GM19438 (cell line): ENCODE measurements at regions not wholly inside any gene's neighbourhood (a gene's known extent, or its start where the extent isn't known, plus 50 kb on each side); places are given as distances from the start of the nearest gene placed in this dataset.
"Not testable (repeated sequence)": the region's sequence is repeated elsewhere in the genome, so short reads cannot be mapped to it uniquely, and the experiment has no call there.

ENCODE experiments used
- ATAC-seq: cut with Tn5 transposase; IDR thresholded peaks from one replicate; pipeline ENCODE4 v1.9.1; 2021; ENCODE audit warnings: low read depth; ENCODE audit not compliant: unreplicated experiment

DNA sequence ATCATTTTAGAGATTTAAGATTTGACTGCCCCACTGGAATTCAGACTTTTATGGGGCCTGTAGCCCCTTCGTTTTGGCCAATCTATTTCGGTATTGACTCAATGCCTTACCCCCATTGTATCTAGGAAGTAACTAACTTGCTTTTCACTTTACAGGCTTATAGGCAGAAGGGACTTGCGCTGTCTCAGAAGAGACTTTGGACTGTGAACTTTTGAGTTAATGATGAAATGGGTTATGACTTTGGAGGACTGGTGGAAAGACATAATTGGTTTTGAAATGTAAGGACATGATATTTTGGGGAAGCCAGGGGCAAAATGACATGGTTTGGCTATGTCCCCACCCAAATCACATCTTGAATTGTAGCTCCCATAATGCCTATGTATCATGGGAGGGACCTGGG is 463.0 kb upstream of the KLHL1 start:
- ATAC-seq: no peak

DNA sequence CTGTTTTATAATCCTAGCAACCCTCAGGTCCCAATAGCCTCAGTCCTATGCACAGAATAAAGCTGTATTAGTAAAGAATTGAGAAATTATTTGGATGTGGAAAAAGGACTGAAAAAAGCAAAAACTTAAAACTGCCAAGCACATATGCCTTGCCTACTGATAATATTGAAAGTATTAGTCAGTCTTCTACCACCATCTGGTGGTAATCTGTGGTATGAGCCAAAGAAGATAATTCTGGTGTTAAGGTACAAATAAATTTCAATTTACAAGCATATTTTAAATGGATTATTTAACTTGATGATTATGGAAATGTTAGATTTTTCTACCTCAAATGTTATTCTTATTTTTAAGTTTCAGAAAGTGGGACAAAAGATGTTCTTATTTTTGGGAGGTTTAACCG is 460.3 kb upstream of the KLHL1 start:
- ATAC-seq: no peak

DNA sequence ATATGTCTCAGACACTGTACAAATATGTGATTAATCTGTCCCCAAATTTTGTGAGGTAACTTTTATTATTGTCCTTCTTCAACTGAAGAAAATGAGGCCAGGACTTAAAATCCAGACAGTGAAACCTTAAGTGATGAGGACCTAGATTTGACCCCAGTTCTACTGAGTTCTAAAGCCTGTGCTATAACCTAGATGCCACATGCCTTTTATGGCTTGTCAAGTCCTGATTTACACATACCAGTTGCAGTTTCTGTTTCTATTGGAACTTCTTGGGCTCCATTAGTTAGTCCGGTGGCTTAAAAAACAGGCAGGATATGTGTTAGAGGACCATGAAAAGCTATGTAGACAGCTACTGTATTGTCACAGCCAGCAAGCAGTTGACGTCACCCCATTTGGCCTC is 436.5 kb upstream of the KLHL1 start:
- ATAC-seq: no peak

DNA sequence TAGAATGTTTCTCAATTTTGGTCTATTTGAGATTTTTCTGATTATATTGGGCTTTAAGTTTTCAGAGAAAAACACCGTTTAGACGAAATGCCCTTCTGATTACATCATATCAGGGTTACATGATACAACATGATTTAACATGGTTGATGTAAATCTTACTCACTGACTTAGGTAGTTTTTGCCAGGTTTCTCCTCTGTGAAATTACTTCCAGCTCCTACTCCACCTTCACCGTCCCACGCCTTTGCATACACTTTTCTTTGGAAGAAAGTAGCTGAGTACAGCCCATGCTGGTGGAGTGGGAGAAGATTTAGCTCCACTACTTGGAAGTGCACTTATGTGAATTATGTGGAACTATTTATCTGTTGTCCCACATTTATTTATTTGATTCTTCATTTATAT is 433.2 kb upstream of the KLHL1 start:
- no peak for ATAC-seq

DNA sequence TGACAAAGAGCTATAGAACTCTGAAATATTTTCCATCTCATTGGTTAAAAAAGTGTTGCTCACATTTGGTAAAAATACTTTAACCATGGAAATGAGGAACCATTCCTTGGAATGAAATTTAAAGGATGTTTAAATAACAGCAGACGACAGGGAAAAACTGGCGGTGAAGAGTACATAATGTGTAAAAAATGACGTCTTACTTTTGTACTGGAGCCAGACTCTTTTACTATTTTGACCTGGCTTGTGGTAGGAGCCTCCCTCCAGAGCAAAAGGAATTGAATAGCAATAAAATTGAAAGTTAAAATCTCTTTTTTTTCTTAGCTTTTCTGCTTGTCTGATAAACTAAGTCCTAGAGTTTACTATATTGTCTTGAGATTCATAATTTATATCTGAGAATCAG is 426.2 kb upstream of the KLHL1 start:
- no peak for ATAC-seq

DNA sequence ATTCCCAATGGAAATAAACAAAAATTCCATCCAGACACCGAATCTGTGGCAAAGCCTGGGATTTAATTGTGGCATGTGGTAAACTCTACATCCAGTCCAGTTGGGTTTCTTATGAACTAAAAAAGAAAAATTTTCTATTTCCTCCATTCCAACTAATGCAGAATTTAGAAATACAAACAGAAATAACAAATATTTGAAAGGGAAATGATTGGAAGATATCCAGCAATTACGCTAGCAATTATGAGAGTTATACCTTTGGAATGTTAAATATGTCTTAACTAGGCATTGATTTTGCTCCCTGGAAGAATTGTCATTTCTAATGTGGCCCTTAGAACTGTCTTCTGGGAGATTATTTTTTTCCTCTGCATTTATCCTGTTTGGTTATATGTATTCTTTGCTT is 421.4 kb upstream of the KLHL1 start:
- no peak for ATAC-seq

DNA sequence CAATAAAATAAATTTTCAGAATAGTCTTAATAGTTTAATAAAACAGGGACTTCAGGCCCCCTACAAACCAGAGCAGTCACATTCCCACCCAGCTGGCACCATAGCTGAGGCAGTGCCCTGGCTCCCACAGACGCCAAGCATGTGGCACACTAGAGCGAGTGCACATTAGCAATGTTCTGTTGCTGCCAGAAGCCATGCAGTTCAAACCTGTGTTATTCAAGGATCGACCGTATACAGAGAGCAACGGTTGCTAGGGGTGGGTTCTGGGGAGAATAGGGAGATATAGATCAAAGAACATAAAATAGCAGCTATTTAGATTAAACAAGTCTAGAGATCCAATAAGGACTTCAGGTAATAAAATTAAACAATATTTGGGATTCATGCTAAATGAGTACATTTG is 419.3 kb upstream of the KLHL1 start:
- no peak for ATAC-seq

DNA sequence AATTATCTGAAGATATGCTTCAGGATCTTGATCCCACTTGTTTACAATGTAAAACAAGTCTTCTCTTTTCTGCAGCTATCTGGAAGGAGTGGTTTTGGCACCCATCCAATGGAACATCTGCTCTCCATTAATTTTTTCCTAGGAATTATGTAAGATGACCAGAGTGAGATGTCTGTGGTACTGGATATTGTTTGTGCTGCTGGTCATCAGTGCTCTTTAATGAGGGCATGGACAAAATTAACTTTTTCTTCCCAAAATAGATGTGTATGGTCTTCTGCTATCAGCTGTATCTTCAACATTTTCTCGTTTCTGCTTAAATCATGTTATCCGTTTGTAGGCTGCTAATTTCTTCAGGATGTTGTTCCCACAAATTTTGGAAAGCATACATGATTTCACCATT is 415.4 kb upstream of the KLHL1 start:
- ATAC-seq: no peak

DNA sequence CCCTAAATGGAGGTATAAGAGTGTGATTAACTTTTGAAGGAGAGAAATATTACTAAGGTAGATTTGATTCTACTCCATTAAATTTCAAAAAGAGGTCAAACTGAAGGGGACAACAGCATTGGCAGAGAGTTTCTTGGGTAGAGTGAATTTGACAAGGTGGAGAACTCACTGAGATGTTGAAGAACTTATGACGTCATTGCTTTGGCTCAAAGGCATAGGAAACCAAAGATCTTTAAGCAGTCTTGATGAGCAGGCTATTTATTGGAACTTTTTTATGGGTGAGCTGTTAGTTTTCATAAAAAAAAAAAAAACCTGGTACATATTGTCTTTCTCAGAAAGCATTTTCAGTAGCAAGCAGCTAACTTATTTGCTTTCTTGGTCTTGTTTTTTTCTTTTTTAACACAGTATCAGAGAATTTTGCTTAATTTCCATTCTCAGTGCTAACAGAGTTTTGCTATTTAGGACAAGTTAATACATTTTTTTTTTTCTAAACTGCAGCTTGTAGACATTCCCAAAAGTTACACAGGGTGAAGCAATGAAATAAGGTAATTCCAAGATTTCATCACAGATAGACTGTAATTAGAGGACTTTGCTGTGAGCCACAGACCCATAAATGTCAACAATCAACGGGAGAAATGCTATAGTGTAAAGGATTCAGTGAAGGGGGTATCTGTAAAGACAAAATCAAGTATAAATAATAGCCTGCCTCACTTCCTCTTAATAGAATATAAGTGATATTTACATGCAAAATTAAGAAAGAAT is 412.2 kb upstream of the KLHL1 start:
- ATAC-seq: no peak

DNA sequence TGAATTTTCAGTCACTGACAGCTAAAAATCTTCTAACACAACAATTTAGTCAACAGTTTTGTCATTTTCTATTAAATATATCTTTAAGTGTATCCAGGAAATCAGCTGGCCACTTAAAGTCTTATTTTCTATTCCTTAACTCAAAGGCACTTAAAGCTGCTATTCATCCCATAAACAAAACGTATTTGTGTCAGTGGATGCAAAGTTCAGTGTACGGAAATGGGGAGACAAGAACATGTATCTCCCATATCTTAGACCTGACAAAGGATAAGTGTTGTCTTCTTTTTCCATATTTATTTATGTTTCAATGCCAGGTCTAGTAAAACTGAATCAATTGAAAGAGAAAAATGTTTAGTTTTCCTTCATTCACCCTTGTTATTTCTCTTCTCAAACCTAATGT is 409.8 kb upstream of the KLHL1 start:
- no peak for ATAC-seq

DNA sequence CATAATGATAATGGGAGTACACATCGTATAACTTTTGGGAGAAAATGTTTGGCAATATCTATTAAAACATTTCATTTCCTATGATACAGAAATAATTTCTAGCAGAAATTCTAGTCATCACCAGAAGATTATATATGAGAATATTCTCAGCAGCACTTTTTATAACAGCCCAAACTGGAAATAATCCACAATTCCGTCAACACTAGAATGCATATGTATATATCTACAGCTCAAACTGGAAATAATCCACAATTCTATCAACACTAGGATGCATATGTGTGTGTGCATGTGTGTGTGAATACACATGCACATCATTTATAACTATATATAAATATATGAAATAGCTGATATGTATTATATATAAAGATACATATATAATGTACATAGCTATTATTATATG is 408.0 kb upstream of the KLHL1 start:
- ATAC-seq: no peak

DNA sequence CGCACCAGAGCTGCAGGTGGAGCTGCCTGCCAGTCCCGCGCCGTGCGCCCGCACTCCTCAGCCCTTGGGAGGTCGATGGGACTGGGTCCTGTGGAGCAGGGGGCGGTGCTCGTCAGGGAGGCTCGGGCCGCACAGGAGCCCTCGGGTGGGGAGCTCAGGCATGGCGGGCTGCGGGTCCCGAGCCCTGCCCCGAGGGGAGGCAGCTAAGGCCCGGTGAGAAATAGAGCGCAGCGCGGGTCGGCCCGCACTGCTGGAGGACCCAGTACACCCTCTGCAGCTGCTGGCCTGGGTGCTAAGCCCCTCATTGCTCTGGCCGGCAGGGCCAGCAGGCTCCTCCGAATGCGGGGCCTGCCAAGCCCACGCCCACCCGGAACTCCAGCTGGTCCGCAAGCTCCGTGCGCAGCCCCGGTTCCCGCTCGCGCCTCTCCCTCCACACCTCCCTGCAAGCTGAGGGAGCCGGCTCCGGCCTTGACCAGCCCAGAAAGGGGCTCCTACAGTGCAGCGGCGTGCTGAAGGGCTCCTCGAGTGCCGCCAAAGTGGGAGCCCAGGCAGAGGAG is 403.7 kb upstream of the KLHL1 start:
- not testable (repeated sequence) for ATAC-seq

DNA sequence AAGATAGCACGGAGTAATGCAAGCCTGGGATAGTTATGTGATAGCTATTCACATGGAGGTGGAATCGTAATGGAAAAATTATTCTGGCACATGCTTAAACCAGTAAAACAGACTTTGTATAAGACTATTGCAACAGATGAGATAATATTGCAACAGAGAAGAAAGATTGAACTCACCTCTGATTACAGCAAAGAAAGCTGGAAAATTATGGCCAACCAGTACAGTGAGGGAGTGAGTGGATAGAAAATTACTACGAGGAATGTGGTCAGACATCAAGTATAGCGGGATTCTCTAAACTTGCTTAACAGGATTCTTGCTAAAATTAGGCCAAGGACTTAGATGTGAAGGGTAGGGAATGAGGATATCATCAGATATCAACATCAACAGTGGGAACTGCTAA is 397.6 kb upstream of the KLHL1 start:
- no peak for ATAC-seq

DNA sequence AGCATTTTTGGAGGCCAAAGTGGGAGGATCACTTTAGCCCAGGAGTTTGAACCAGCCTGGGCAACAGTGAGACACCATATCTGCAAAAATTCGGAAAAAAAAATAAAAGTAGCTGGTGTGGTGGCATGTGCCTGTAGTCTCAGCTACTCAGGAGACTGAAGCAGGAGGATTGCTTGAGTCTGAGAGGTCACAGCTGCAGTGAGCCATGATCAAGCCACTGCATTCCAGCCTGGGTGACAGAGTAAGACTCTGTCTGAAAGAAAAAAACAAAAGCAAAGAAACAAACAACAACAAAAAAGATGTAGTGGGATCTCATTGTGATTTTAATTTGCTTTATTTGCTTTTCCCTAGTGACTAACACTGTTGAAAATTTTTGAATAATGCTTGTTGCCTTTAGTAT is 394.7 kb upstream of the KLHL1 start:
- no peak for ATAC-seq

DNA sequence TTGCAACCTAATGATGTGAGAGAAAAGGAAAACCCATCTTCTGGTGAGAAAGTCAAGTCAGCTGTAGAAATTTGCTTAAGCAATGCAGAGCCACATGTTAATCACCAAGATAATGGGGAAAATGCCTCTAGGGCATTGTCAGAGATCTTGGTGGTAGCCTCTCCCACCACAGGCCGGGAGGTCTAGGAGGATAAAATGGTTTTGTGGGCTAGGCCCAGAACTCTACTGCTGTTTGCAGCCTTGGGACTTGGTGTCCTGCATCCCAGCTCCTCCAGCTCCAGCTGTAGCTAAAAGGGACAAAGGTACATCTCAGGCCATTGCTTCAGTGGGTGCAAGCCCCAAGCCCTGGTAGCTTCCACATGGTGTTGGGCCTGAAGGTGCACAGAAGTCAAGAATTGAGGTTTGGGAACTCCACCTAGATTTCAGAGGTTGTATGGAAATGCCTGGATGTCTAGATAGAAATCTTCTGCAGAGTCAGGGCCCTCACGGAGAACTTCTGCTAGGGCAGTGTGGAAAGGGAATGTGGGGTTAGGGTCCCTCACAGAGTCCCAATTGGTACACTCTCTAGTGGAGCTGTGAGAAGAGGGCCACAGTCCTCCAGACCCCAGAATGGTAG is 382.2 kb upstream of the KLHL1 start:
- ATAC-seq: no peak

DNA sequence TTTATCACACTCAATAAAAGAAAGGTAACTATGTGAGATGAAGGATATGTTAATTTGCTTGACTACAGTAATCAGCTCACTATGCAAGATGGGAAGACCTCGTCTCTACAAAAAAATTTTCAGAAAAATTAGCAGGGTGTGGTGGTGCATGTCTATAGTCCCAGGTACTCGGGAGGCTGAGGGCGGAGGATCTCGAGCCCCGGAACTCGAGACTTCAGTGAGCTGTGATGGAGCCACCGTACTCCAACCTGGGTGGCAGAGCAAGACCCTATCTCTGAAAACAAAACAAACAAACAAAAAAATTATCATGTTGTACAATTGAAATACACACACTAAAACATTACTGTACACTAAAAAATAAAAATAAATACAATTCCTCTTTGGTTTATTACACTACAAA is 376.7 kb upstream of the KLHL1 start:
- ATAC-seq: no peak

DNA sequence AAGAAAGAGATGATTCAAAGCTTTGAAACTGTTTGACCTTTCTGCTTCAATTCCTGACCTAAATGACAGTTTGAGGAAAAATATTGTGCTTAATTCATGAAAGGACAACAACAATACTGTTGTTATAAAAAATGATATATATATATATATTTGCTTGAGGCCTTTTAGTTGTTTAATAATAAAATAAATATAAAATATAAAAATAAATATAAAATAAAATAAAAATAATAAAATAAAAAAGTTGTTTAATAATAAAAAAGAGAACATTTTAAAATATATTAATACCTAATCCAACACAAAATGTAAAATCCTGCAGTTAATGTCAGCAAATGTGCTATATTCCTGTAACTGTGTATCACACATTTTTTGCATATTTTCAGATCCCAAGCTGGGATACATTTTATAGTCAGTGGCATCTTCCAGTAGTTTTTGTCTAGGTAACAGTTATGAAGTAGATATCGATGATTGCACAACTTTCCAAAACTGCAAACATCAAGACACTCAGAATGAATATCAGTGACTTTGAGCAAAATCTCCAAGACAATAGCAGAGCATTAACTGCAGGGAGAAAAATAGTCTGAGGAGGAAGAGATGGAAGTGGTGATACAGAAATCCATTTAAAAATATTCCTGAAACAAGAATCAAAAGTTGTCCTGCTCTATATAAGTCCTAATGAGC is 375.5 kb upstream of the KLHL1 start:
- no peak for ATAC-seq

DNA sequence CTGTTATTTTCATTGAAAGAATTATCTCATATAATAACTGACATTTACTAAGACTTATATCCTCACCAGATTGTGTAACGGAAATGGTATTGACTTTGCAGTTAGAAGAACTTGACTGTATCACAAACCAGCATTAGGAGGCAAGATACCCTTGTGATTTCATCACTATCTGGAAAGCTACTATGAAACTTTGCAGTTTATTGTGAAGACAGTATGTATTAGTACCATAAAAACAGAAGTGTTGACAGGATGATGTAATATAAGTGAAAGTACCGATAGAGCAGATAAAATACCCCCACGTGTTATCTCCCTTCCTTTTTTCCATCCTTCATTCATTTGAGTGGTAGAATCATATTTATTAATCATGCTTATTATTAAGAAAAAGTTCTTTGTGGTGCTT is 365.7 kb upstream of the KLHL1 start:
- no peak for ATAC-seq

DNA sequence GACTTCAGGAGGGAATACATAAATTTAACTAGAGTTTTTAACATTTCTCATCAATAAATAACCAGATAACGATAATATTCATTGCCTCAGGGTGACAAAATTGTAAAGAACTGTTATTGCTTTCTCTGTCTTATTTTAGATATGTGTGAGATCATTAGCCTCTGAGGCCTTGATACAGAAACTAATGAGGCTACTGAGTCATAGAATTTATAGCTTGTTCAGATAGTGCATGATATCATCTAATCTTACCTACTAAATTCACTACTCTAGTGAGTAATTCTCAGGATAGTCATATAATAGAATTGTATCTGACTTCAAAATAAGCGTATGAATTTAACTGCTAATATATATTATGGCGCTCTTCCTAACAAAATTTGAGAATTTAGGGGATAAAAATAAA is 360.8 kb upstream of the KLHL1 start:
- no peak for ATAC-seq

DNA sequence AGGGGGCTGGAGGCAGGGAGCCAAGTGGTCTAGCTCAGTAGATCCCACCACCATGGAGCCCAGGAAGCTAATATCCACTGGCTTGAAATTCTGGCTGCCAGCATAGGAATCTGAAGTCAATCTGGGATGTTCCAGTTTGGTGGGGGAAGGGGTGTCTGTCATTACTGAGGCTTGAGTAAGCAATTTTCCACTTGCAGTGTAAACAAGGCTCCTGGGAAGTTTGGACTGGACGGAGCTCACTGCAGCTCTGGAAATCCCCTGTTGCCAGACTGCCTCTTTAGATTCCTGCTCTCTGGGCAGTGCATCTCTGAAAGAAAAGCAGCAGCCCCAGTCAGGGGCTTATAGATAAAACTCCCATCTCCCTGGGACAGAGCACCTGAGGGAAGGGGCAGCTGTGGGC is 349.2 kb upstream of the KLHL1 start:
- ATAC-seq: no peak

DNA sequence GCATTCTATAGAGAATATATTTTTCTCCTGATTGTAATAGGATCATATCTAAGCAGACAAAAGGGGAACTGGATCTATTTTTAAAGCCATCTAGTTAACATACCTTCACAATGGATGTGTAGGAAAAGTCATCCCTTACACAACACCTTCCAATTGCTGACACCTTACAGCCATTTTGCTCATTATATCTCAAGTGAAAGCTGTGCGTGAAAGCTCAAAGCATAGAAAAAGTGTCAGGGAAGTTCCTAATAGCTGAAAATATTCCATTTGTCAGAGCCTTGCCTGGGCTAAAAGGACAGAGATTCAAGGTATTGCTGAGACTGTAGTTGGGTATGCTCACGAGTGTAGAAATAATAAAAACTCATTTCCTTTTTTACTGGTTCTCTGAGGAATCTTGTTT is 340.6 kb upstream of the KLHL1 start:
- ATAC-seq: no peak

DNA sequence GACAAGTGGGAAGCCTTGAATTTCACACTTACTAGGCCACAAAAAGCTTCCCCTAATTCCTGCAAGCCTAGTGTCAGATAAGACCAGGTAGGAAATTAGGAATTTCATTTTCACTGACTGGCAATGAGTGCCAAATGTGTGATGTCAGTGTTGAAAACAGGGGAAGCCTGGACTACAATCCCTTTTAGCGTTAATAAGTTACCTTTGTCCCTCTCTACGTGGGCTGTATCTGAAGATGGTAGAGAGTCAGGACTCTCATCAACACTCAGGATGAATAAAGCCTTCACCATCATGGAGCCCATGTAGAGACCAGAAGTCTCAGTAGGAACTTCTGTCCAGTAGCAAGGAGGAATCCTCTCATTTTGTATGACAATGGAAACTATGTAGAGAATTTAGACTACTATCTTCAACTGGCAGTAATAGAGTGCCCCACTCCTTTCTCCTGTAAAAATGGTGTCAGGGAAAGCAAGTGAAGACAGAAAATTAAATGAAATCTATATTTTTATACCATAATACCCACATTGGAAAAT is 324.1 kb upstream of the KLHL1 start:
- no peak for ATAC-seq
